ENCODE measurements at regions not wholly inside any gene's neighbourhood (a gene's known extent, or its start where the extent isn't known, plus 50 kb on each side); places are given as distances from the start of the nearest gene placed in this dataset.

DNA sequence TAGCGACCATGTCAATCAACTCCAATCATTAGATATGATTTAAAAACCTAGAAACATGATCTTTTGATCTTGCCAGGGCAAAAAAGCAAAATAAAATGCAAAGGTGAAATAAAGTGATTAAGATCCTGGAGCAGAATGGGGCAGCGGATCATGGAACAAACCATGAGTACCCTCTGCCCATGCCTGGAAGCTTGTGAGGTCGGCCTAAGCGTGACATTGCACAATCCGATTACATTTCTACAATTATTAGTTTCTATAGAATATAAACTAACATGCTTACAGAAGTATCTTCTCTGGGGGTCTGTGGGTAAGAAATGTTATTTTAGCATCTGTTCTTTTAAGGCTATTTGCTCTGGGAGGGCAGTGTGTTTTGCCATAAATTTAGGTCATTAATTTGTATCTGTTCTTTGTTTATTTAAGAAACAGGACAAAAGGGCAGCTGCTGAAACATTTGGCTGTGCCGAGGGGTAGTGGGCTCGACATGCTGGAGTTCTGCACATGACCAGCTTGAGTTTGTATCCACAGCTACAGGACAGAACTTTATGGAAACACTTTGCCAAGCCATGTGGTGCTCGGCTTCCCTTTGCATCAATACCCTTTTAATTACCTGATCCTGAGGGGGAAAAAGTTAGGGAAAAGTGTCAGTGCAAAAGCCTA lies 55.9 kb downstream of the ZBTB18 start:
- intact Hi-C loops (cut with DNase I), result no loop called here
- no peaks in the 10 kb centered on the region for H3K9me3 ChIP-seq (replicated peaks in 1 of 3)
- H3K4me3 ChIP-seq, result no peak overlapping the region
- DNase-seq, result no peak
- WGBS, 4 donors, result 75 to 80% (median 78%) methylated on average over 8 of the region's 8 CpGs
- H3K4me1 ChIP-seq (replicated peaks in 1 of 2), result no peaks in the 10 kb centered on the region
- TF ChIP-seq, protein P1, sequence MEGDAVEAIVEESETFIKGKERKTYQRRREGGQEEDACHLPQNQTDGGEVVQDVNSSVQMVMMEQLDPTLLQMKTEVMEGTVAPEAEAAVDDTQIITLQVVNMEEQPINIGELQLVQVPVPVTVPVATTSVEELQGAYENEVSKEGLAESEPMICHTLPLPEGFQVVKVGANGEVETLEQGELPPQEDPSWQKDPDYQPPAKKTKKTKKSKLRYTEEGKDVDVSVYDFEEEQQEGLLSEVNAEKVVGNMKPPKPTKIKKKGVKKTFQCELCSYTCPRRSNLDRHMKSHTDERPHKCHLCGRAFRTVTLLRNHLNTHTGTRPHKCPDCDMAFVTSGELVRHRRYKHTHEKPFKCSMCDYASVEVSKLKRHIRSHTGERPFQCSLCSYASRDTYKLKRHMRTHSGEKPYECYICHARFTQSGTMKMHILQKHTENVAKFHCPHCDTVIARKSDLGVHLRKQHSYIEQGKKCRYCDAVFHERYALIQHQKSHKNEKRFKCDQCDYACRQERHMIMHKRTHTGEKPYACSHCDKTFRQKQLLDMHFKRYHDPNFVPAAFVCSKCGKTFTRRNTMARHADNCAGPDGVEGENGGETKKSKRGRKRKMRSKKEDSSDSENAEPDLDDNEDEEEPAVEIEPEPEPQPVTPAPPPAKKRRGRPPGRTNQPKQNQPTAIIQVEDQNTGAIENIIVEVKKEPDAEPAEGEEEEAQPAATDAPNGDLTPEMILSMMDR (IDR thresholded peaks at IDR 0.05), result no peak
- TF ChIP-seq POLR2A (IDR thresholded peaks at IDR 0.05), result no peak
- no peak overlapping the region for H3K27ac ChIP-seq
- H3K27me3 ChIP-seq, result peaks cover 7% of the 10 kb centered on the region
- H3K36me3 ChIP-seq (replicated peaks in 1 of 2), result no peaks in the 10 kb centered on the region

- TF ChIP-seq, protein P1 (IDR thresholded peaks at IDR 0.05), result no peak
- no peak for TF ChIP-seq POLR2A (IDR thresholded peaks at IDR 0.05)
- Histone ChIP-seq H3K9me3 (replicated peaks in 1 of 3) (no peaks in the 10 kb centered on the region), H3K4me3 (no peak overlapping the region), H3K4me1 (replicated peaks in 1 of 2) (no peaks in the 10 kb centered on the region), H3K27ac (no peak overlapping the region), H3K27me3 (no peaks in the 10 kb centered on the region), H3K36me3 (replicated peaks in 1 of 2) (no peaks in the 10 kb centered on the region)
- no peak for DNase-seq
- intact Hi-C loops (cut with DNase I), result no loop called here
- WGBS, 4 donors, result 80 to 88% (median 82%) methylated on average over 7 of the region's 7 CpGs
These were observed 59.9 kb downstream of the ZBTB18 start for GRCh38 chr1:244111027-244111426.

- TF ChIP-seq, protein P1 (IDR thresholded peaks at IDR 0.05), result no peak
- TF ChIP-seq POLR2A (IDR thresholded peaks at IDR 0.05), result no peak
- no peaks in the 10 kb centered on the region for H3K36me3 ChIP-seq (replicated peaks in 1 of 2)
- no peak overlapping the region for H3K4me3 ChIP-seq
- DNase-seq, result no peak
- intact Hi-C loops (cut with DNase I), result no loop called here
- H3K4me1 ChIP-seq (replicated peaks in 1 of 2), result no peaks in the 10 kb centered on the region
- H3K27ac ChIP-seq, result no peak overlapping the region
- WGBS, 4 donors, result 92 to 96% (median 93%) methylated on average over 5 of the region's 5 CpGs
- H3K27me3 ChIP-seq, result no peaks in the 10 kb centered on the region
- no peaks in the 10 kb centered on the region for H3K9me3 ChIP-seq (replicated peaks in 1 of 3)
These were observed 61.0 kb downstream of the ZBTB18 start for GRCh38 chr1:244112041-244112440.

DNA sequence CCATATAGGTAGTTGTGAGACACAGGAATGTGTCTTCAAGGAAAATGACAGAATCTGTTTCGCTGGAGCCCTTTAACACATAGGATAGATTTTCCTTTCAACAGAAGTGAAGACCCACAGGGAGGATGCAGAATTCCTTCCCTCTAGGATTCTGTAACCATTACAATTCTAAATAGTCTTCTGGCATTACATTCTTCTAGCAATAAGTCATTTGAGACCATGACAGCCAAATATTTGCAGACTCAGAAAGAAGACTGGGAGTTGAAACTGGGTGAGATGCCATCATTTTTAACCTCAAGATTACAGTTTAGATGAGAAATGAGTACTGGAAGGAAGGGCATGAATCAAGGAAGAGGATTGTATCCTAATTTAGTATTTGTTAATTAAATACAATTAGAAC lies 61.6 kb downstream of the ZBTB18 start:
- Histone ChIP-seq H3K4me3 (no peak overlapping the region), H3K9me3 (replicated peaks in 1 of 3) (no peaks in the 10 kb centered on the region), H3K36me3 (replicated peaks in 1 of 2) (no peaks in the 10 kb centered on the region), H3K27me3 (no peaks in the 10 kb centered on the region), H3K4me1 (replicated peaks in 1 of 2) (no peaks in the 10 kb centered on the region), H3K27ac (no peak overlapping the region)
- DNase-seq, result no peak
- 85 to 100% (median 95%) methylated on average over 1 of the region's 1 CpG for WGBS, 4 donors
- intact Hi-C loops (cut with DNase I), result no loop called here
- no peak for TF ChIP-seq POLR2A (IDR thresholded peaks at IDR 0.05)
